ENCODE measurements at regions not wholly inside any gene's neighbourhood (a gene's known extent, or its start where the extent isn't known, plus 50 kb on each side); places are given as distances from the start of the nearest gene placed in this dataset.

GRCh38 chr13:65095161-65096082 is 2134.7 kb downstream of the PCDH9 start:
- no peak overlapping the region for H3K9ac ChIP-seq
- no peaks in the 10 kb centered on the region for H3K4me1 ChIP-seq
- H3K27me3 ChIP-seq = no peaks in the 10 kb centered on the region
- TF ChIP-seq Cebpa-rat (IDR thresholded peaks at IDR 0.05) = no peak
- no peak overlapping the region for H3K27ac ChIP-seq
- H3K4me2 ChIP-seq = no peak overlapping the region
- peaks cover 0 to 5% (median 0%) of the 10 kb centered on the region in 11 experiments; a peak in 2 of 22 replicates for H3K9me3 ChIP-seq (replicated peaks in 1 of 11)
- H3K36me3 ChIP-seq = no peaks in the 10 kb centered on the region
- H3K4me3 ChIP-seq = no peak overlapping the region
- no peaks in the 10 kb centered on the region for H4K20me1 ChIP-seq

GRCh38 chr13:65093357-65093756 is 2136.8 kb downstream of the PCDH9 start:
- Histone ChIP-seq H3K27me3 (no peaks in the 10 kb centered on the region), H3K4me1 (no peaks in the 10 kb centered on the region), H3K4me3 (no peak overlapping the region), H3K9me3 (replicated peaks in 1 of 11) (peaks cover 0 to 5% (median 0%) of the 10 kb centered on the region in 11 experiments; a peak in 2 of 22 replicates), H4K20me1 (no peaks in the 10 kb centered on the region), H3K36me3 (no peaks in the 10 kb centered on the region), H3K4me2 (no peak overlapping the region), H3K27ac (no peak overlapping the region), H3K9ac (no peak overlapping the region)
- TF ChIP-seq Cebpa-rat (IDR thresholded peaks at IDR 0.05) = no peak

- Histone ChIP-seq H3K4me1 (no peaks in the 10 kb centered on the region), H3K9ac (no peak overlapping the region), H3K36me3 (no peaks in the 10 kb centered on the region), H3K4me3 (no peak overlapping the region), H3K27ac (no peak overlapping the region), H3K9me3 (replicated peaks in 1 of 11) (peaks cover 0 to 5% (median 0%) of the 10 kb centered on the region in 11 experiments; a peak in 4 of 22 replicates), H3K4me2 (no peak overlapping the region), H4K20me1 (no peaks in the 10 kb centered on the region), H3K27me3 (no peaks in the 10 kb centered on the region)
- TF ChIP-seq Cebpa-rat (IDR thresholded peaks at IDR 0.05) = no peak
These were observed 2139.1 kb downstream of the PCDH9 start for GRCh38 chr13:65091031-65091430.

- Histone ChIP-seq H3K4me1 (no peaks in the 10 kb centered on the region), H3K9ac (no peak overlapping the region)
These were observed 2139.9 kb downstream of the PCDH9 start for GRCh38 chr13:65090186-65090585.

GRCh38 chr13:65088906-65089305 is 2141.2 kb downstream of the PCDH9 start:
- H3K4me2 ChIP-seq = no peak overlapping the region
- no peaks in the 10 kb centered on the region for H3K27me3 ChIP-seq
- no peak overlapping the region for H3K4me3 ChIP-seq
- H3K9ac ChIP-seq = no peak overlapping the region
- H3K36me3 ChIP-seq = no peaks in the 10 kb centered on the region
- no peak overlapping the region for H3K27ac ChIP-seq
- TF ChIP-seq Cebpa-rat (IDR thresholded peaks at IDR 0.05) = no peak
- H3K4me1 ChIP-seq = no peaks in the 10 kb centered on the region
- H3K9me3 ChIP-seq (replicated peaks in 1 of 11) = peaks cover 0 to 11% (median 5%) of the 10 kb centered on the region in 11 experiments; a peak in 6 of 22 replicates
- H4K20me1 ChIP-seq = no peaks in the 10 kb centered on the region

More at GRCh38 chr13:65090186-65090585, 2139.9 kb downstream of the PCDH9 start:
- H3K9me3 ChIP-seq (replicated peaks in 1 of 11) = peaks cover 0 to 9% (median 5%) of the 10 kb centered on the region in 11 experiments; a peak in 6 of 22 replicates
- H3K4me3 ChIP-seq = no peak overlapping the region
- no peaks in the 10 kb centered on the region for H3K27me3 ChIP-seq
- H3K4me2 ChIP-seq = no peak overlapping the region
- TF ChIP-seq Cebpa-rat (IDR thresholded peaks at IDR 0.05) = no peak
- H4K20me1 ChIP-seq = no peaks in the 10 kb centered on the region
- H3K36me3 ChIP-seq = no peaks in the 10 kb centered on the region
- H3K27ac ChIP-seq = no peak overlapping the region

GRCh38 chr13:65085977-65086376 is 2144.2 kb downstream of the PCDH9 start:
- H4K20me1 ChIP-seq = no peaks in the 10 kb centered on the region
- no peaks in the 10 kb centered on the region for H3K27me3 ChIP-seq
- H3K27ac ChIP-seq = no peak overlapping the region
- no peak overlapping the region for H3K4me2 ChIP-seq
- no peak overlapping the region for H3K4me3 ChIP-seq
- no peak overlapping the region for H3K9ac ChIP-seq
- peaks cover 0 to 11% (median 5%) of the 10 kb centered on the region in 11 experiments; a peak in 4 of 22 replicates for H3K9me3 ChIP-seq (replicated peaks in 1 of 11)
- H3K36me3 ChIP-seq = no peaks in the 10 kb centered on the region
- TF ChIP-seq Cebpa-rat (IDR thresholded peaks at IDR 0.05) = no peak
- no peaks in the 10 kb centered on the region; a peak in 1 of 20 replicates for H3K4me1 ChIP-seq

- no peak overlapping the region for H3K27ac ChIP-seq
- H3K9me3 ChIP-seq (replicated peaks in 1 of 11) = no peaks in the 10 kb centered on the region
- no peak overlapping the region for H3K9ac ChIP-seq
- no peak for TF ChIP-seq Cebpa-rat (IDR thresholded peaks at IDR 0.05)
- H3K4me3 ChIP-seq = no peak overlapping the region
- no peaks in the 10 kb centered on the region for H4K20me1 ChIP-seq
- no peaks in the 10 kb centered on the region for H3K36me3 ChIP-seq
- no peaks in the 10 kb centered on the region for H3K27me3 ChIP-seq
- H3K4me2 ChIP-seq = no peak overlapping the region
- H3K4me1 ChIP-seq = no peaks in the 10 kb centered on the region
These were observed 2155.9 kb downstream of the PCDH9 start for GRCh38 chr13:65074248-65074647.

- no peak overlapping the region for H3K27ac ChIP-seq
- H3K9me3 ChIP-seq (replicated peaks in 1 of 11) = no peaks in the 10 kb centered on the region
- H3K9ac ChIP-seq = no peak overlapping the region
- H3K36me3 ChIP-seq = no peaks in the 10 kb centered on the region
- H3K4me2 ChIP-seq = no peak overlapping the region
- TF ChIP-seq Cebpa-rat (IDR thresholded peaks at IDR 0.05) = no peak
- H3K4me3 ChIP-seq = no peak overlapping the region
- H4K20me1 ChIP-seq = no peaks in the 10 kb centered on the region
- H3K27me3 ChIP-seq = no peaks in the 10 kb centered on the region
- H3K4me1 ChIP-seq = no peaks in the 10 kb centered on the region
These were observed 2165.2 kb downstream of the PCDH9 start for GRCh38 chr13:65064967-65065366.

- no peak overlapping the region for H3K9ac ChIP-seq
- no peaks in the 10 kb centered on the region for H3K36me3 ChIP-seq
- TF ChIP-seq Cebpa-rat (IDR thresholded peaks at IDR 0.05) = no peak
- no peaks in the 10 kb centered on the region for H3K9me3 ChIP-seq (replicated peaks in 1 of 11)
- no peaks in the 10 kb centered on the region for H4K20me1 ChIP-seq
- no peaks in the 10 kb centered on the region for H3K4me1 ChIP-seq
- no peak overlapping the region for H3K4me3 ChIP-seq
- no peak overlapping the region for H3K27ac ChIP-seq
- H3K4me2 ChIP-seq = no peak overlapping the region
- no peaks in the 10 kb centered on the region for H3K27me3 ChIP-seq
These were observed 2166.4 kb downstream of the PCDH9 start for GRCh38 chr13:65063753-65064152.

GRCh38 chr13:65057986-65058385 is 2172.2 kb downstream of the PCDH9 start:
- Histone ChIP-seq H3K27ac (no peak overlapping the region), H3K4me1 (no peaks in the 10 kb centered on the region), H3K36me3 (no peaks in the 10 kb centered on the region), H3K9me3 (replicated peaks in 1 of 11) (no peaks in the 10 kb centered on the region), H3K9ac (no peak overlapping the region), H3K27me3 (no peaks in the 10 kb centered on the region), H3K4me2 (no peak overlapping the region), H4K20me1 (no peaks in the 10 kb centered on the region), H3K4me3 (no peak overlapping the region)
- no peak for TF ChIP-seq Cebpa-rat (IDR thresholded peaks at IDR 0.05)
